ENCODE measurements at regions not wholly inside any gene's neighbourhood (a gene's known extent, or its start where the extent isn't known, plus 50 kb on each side); places are given as distances from the start of the nearest gene placed in this dataset.

DNA sequence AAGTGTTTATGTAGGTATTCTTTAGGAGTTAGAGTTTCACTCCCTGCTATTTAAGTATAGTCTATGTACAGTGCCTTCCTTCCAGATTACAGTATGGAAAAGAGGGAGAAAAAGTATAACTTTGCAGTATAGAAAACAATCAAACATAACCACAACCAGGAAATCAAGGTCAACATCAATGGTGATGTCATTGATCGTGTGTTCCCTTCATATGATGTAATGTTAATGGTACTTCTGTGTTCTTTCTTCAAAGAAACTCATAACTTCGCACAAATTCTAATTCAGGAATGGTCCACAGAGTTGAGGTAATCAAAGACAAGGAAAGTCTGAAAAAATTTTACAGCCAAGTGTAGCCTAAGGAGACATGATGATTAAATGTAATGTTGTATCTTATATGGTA is 961.1 kb upstream of the EDIL3 start:
- TF ChIP-seq, protein P1, sequence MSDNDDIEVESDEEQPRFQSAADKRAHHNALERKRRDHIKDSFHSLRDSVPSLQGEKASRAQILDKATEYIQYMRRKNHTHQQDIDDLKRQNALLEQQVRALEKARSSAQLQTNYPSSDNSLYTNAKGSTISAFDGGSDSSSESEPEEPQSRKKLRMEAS (CRISPR knock-in tag; IDR thresholded peaks at IDR 0.05), result no peak
- TF ChIP-seq, protein P2, sequence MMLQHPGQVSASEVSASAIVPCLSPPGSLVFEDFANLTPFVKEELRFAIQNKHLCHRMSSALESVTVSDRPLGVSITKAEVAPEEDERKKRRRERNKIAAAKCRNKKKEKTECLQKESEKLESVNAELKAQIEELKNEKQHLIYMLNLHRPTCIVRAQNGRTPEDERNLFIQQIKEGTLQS (CRISPR knock-in tag; conservative IDR thresholded peaks at IDR 0.05), result no peak
- no peak for TF ChIP-seq TEAD4 (CRISPR knock-in tag; IDR thresholded peaks at IDR 0.05)
- TF ChIP-seq, protein P3, sequence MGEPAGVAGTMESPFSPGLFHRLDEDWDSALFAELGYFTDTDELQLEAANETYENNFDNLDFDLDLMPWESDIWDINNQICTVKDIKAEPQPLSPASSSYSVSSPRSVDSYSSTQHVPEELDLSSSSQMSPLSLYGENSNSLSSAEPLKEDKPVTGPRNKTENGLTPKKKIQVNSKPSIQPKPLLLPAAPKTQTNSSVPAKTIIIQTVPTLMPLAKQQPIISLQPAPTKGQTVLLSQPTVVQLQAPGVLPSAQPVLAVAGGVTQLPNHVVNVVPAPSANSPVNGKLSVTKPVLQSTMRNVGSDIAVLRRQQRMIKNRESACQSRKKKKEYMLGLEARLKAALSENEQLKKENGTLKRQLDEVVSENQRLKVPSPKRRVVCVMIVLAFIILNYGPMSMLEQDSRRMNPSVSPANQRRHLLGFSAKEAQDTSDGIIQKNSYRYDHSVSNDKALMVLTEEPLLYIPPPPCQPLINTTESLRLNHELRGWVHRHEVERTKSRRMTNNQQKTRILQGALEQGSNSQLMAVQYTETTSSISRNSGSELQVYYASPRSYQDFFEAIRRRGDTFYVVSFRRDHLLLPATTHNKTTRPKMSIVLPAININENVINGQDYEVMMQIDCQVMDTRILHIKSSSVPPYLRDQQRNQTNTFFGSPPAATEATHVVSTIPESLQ (CRISPR knock-in tag; IDR thresholded peaks at IDR 0.05), result no peak
- TF ChIP-seq, protein P4, sequence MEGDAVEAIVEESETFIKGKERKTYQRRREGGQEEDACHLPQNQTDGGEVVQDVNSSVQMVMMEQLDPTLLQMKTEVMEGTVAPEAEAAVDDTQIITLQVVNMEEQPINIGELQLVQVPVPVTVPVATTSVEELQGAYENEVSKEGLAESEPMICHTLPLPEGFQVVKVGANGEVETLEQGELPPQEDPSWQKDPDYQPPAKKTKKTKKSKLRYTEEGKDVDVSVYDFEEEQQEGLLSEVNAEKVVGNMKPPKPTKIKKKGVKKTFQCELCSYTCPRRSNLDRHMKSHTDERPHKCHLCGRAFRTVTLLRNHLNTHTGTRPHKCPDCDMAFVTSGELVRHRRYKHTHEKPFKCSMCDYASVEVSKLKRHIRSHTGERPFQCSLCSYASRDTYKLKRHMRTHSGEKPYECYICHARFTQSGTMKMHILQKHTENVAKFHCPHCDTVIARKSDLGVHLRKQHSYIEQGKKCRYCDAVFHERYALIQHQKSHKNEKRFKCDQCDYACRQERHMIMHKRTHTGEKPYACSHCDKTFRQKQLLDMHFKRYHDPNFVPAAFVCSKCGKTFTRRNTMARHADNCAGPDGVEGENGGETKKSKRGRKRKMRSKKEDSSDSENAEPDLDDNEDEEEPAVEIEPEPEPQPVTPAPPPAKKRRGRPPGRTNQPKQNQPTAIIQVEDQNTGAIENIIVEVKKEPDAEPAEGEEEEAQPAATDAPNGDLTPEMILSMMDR (IDR thresholded peaks at IDR 0.05), result no peak
- no peak for TF ChIP-seq CBFB (CRISPR knock-in tag; IDR thresholded peaks at IDR 0.05; ENCODE audit: low read depth)
- TF ChIP-seq, protein P5, sequence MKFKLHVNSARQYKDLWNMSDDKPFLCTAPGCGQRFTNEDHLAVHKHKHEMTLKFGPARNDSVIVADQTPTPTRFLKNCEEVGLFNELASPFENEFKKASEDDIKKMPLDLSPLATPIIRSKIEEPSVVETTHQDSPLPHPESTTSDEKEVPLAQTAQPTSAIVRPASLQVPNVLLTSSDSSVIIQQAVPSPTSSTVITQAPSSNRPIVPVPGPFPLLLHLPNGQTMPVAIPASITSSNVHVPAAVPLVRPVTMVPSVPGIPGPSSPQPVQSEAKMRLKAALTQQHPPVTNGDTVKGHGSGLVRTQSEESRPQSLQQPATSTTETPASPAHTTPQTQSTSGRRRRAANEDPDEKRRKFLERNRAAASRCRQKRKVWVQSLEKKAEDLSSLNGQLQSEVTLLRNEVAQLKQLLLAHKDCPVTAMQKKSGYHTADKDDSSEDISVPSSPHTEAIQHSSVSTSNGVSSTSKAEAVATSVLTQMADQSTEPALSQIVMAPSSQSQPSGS (CRISPR knock-in tag; IDR thresholded peaks at IDR 0.05; ENCODE audit: borderline replicate concordance, low read depth), result no peak
- TF ChIP-seq TP53 (CRISPR knock-in tag; IDR thresholded peaks at IDR 0.05), result no peak
- TF ChIP-seq, protein P6, sequence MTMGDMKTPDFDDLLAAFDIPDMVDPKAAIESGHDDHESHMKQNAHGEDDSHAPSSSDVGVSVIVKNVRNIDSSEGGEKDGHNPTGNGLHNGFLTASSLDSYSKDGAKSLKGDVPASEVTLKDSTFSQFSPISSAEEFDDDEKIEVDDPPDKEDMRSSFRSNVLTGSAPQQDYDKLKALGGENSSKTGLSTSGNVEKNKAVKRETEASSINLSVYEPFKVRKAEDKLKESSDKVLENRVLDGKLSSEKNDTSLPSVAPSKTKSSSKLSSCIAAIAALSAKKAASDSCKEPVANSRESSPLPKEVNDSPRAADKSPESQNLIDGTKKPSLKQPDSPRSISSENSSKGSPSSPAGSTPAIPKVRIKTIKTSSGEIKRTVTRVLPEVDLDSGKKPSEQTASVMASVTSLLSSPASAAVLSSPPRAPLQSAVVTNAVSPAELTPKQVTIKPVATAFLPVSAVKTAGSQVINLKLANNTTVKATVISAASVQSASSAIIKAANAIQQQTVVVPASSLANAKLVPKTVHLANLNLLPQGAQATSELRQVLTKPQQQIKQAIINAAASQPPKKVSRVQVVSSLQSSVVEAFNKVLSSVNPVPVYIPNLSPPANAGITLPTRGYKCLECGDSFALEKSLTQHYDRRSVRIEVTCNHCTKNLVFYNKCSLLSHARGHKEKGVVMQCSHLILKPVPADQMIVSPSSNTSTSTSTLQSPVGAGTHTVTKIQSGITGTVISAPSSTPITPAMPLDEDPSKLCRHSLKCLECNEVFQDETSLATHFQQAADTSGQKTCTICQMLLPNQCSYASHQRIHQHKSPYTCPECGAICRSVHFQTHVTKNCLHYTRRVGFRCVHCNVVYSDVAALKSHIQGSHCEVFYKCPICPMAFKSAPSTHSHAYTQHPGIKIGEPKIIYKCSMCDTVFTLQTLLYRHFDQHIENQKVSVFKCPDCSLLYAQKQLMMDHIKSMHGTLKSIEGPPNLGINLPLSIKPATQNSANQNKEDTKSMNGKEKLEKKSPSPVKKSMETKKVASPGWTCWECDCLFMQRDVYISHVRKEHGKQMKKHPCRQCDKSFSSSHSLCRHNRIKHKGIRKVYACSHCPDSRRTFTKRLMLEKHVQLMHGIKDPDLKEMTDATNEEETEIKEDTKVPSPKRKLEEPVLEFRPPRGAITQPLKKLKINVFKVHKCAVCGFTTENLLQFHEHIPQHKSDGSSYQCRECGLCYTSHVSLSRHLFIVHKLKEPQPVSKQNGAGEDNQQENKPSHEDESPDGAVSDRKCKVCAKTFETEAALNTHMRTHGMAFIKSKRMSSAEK (CRISPR knock-in tag; IDR thresholded peaks at IDR 0.05; ENCODE audit: borderline replicate concordance), result no peak
- TF ChIP-seq RELA (CRISPR knock-in tag; IDR thresholded peaks at IDR 0.05; ENCODE audit: borderline replicate concordance), result no peak
